H1 (cell line): ENCODE measurements at regions not wholly inside any gene's neighbourhood (a gene's known extent, or its start where the extent isn't known, plus 50 kb on each side); places are given as distances from the start of the nearest gene placed in this dataset.

ENCODE experiments used
- CTCF ChIA-PET: fragments of 300-600 bp; sonication (Branson Sonifier 250); formaldehyde crosslinking; loops from one replicate; lab custom pipeline; 2021; ENCODE audit not compliant: partially characterized antibody; lab: Charles Lee
- POLR2A ChIA-PET: fragments of 300-600 bp; sonication (Branson Sonifier 250); formaldehyde crosslinking; loops from one replicate; lab custom pipeline; 2021; ENCODE audit warnings: inconsistent platforms; ENCODE audit not compliant: partially characterized antibody; lab: Charles Lee
- DNase-seq, 2 experiments: peaks; one replicate each; pipeline versions ENCODE4 v3.0.0 to v3.0.0-alpha.2; 2010 to 2022; ENCODE audit warnings: low spot score in 2 of 2, low read depth in 1 of 2, mixed read lengths in 1 of 2
- FAIRE-seq: peaks from 2 replicates; lab custom pipeline; 2011; peaks lifted over from hg19 to GRCh38; lab: Jason Lieb, UNC
- H2AFZ ChIP-seq: 2 replicates; pipeline ENCODE4 v1.8.1; 2012; ENCODE audit warnings: low read length, inconsistent platforms
- H2AK5ac ChIP-seq: 2 replicates; pipeline ENCODE4 v1.6.1; 2013; ENCODE audit warnings: low read depth, low read length
- H2BK120ac ChIP-seq: replicated peaks from 2 replicates; pipeline ENCODE3; 2013; ENCODE audit warnings: low read depth, low read length, inconsistent platforms
- H2BK12ac ChIP-seq: 2 replicates; pipeline ENCODE4 v1.6.1; 2013; ENCODE audit warnings: low read depth, low read length
- H2BK15ac ChIP-seq: 2 replicates; pipeline ENCODE4 v1.6.1; 2013; ENCODE audit warnings: low read length
- H2BK20ac ChIP-seq: 2 replicates; pipeline ENCODE4 v1.6.1; 2013; ENCODE audit warnings: low read length
- H2BK5ac ChIP-seq: 2 replicates; pipeline ENCODE4 v1.6.1; 2013; ENCODE audit warnings: low read depth, low read length
- H3K14ac ChIP-seq: 2 replicates; pipeline ENCODE4 v1.6.1; 2013; ENCODE audit warnings: inconsistent platforms; ENCODE audit not compliant: insufficient read length
- H3K18ac ChIP-seq: 2 replicates; pipeline ENCODE4 v1.6.1; 2013; ENCODE audit warnings: low read length; ENCODE audit errors: extremely low read depth
- H3K23ac ChIP-seq: 2 replicates; pipeline ENCODE4 v1.6.1; 2013; ENCODE audit warnings: inconsistent platforms; ENCODE audit not compliant: insufficient read length
- H3K23me2 ChIP-seq: 2 replicates; pipeline ENCODE4 v1.6.1; 2013; ENCODE audit warnings: low read depth, low read length
- H3K27ac ChIP-seq: 2 replicates; pipeline ENCODE4 v1.6.1; 2011; ENCODE audit warnings: low read depth, low read length, inconsistent platforms
- H3K27me3 ChIP-seq, 4 experiments: replicated peaks in 1 of 4; 1 replicate in 1 of 4; 2 replicates in 3 of 4; pipeline versions ENCODE4 v1.6.1 to v1.8.1; 2011 to 2013; ENCODE audit warnings: low read length in 3 of 4, mild to moderate bottlenecking in 3 of 4, inconsistent platforms in 2 of 4, mixed read lengths in 2 of 4, moderate library complexity in 1 of 4; ENCODE audit not compliant: control insufficient read depth in 3 of 4, insufficient read depth in 3 of 4; ENCODE audit errors: extremely low read depth in 1 of 4
- H3K36me3 ChIP-seq, 4 experiments: 2 replicates each; pipeline versions ENCODE4 v1.6.1 to v1.8.1; 2011 to 2013; ENCODE audit warnings: mild to moderate bottlenecking in 4 of 4, low read length in 3 of 4, moderate library complexity in 2 of 4, control low read depth in 1 of 4, inconsistent platforms in 1 of 4; ENCODE audit not compliant: insufficient read depth in 4 of 4, control insufficient read depth in 2 of 4
- H3K4ac ChIP-seq: replicated peaks from 2 replicates; pipeline ENCODE3; 2013; ENCODE audit warnings: low read length, low read depth, mixed read lengths, inconsistent platforms; ENCODE audit not compliant: insufficient read length
- H3K4me1 ChIP-seq, 4 experiments: replicated peaks in 1 of 4; 1 replicate in 1 of 4; 2 replicates in 3 of 4; pipeline versions ENCODE4 v1.6.1 to v1.8.1; 2011 to 2013; ENCODE audit warnings: low read length in 3 of 4, inconsistent platforms in 2 of 4, mixed read lengths in 1 of 4; ENCODE audit not compliant: insufficient read depth in 4 of 4, control insufficient read depth in 3 of 4
- H3K4me2 ChIP-seq, 2 experiments: 2 replicates each; pipeline versions ENCODE4 v1.6.1 to v1.8.1; 2011 to 2013; ENCODE audit warnings: low read depth in 2 of 2, low read length in 2 of 2, control low read depth in 1 of 2, inconsistent platforms in 1 of 2, mild to moderate bottlenecking in 1 of 2; ENCODE audit not compliant: insufficient read depth in 1 of 2
- H3K4me3 ChIP-seq, 4 experiments: fragments of 200-600, 300-600 bp in 1 of 4; sonication (generic), shearing (Covaris generic), sonication (Bioruptor Twin) in 1 of 4; 2 replicates each; pipeline versions ENCODE4 v1.5.1 to v1.8.1; 2011 to 2016; ENCODE audit warnings: low read length in 4 of 4, low read depth in 3 of 4, control low read depth in 2 of 4, inconsistent platforms in 2 of 4, mild to moderate bottlenecking in 2 of 4, mixed read lengths in 1 of 4, moderate library complexity in 1 of 4; ENCODE audit not compliant: insufficient read depth in 2 of 4; ENCODE audit errors: extremely low read depth in 1 of 4
- H3K56ac ChIP-seq: replicated peaks from 2 replicates; pipeline ENCODE3; 2013; ENCODE audit warnings: low read depth, mild to moderate bottlenecking, mixed read lengths, low read length, inconsistent platforms; ENCODE audit not compliant: insufficient read length
- H3K79me1 ChIP-seq: 2 replicates; pipeline ENCODE4 v1.6.1; 2013; ENCODE audit warnings: low read depth, low read length, control low read depth
- H3K79me2 ChIP-seq, 2 experiments: 2 replicates each; pipeline versions ENCODE4 v1.6.1 to v1.8.1; 2012 to 2013; ENCODE audit warnings: low read length in 2 of 2, mild to moderate bottlenecking in 2 of 2, inconsistent platforms in 1 of 2; ENCODE audit not compliant: insufficient read depth in 2 of 2, control insufficient read depth in 1 of 2
- H3K9ac ChIP-seq, 4 experiments: replicated peaks in 1 of 4; 1 replicate in 1 of 4; 2 replicates in 3 of 4; pipeline versions ENCODE4 v1.6.1 to v1.8.1; 2011 to 2013; ENCODE audit warnings: low read depth in 3 of 4, low read length in 3 of 4, control low read depth in 2 of 4, mild to moderate bottlenecking in 2 of 4, moderate library complexity in 2 of 4, inconsistent platforms in 1 of 4; ENCODE audit errors: extremely low read depth in 1 of 4
- H3K9me3 ChIP-seq, 2 experiments: 2 replicates each; pipeline versions ENCODE4 v1.6.1 to v1.8.1; 2012 to 2013; ENCODE audit warnings: mild to moderate bottlenecking in 2 of 2, moderate library complexity in 2 of 2, control low read depth in 1 of 2, inconsistent platforms in 1 of 2, low read depth in 1 of 2, low read length in 1 of 2, mixed read lengths in 1 of 2; ENCODE audit not compliant: insufficient read depth in 2 of 2
- H4K20me1 ChIP-seq, 2 experiments: replicated peaks in 1 of 2; 2 replicates each; pipeline versions ENCODE3 to v1.8.1; 2011 to 2013; ENCODE audit warnings: inconsistent platforms in 2 of 2, low read length in 2 of 2, mild to moderate bottlenecking in 1 of 2; ENCODE audit not compliant: insufficient read depth in 2 of 2, control insufficient read depth in 1 of 2
- H4K5ac ChIP-seq: 2 replicates; pipeline ENCODE4 v1.6.1; 2013; ENCODE audit warnings: low read length, low read depth, mixed read lengths, inconsistent platforms; ENCODE audit not compliant: insufficient read length
- H4K8ac ChIP-seq: 2 replicates; pipeline ENCODE4 v1.8.0; 2013; ENCODE audit warnings: mild to moderate bottlenecking, moderate library complexity, low read length, inconsistent platforms; ENCODE audit not compliant: insufficient read depth; ENCODE audit errors: extremely low read depth
- H4K91ac ChIP-seq: replicated peaks from 2 replicates; pipeline ENCODE3; 2013; ENCODE audit warnings: low read length, mixed read lengths, inconsistent platforms; ENCODE audit not compliant: insufficient read length
- KDM4A ChIP-seq: IDR thresholded peaks from one replicate; pipeline ENCODE4 v1.7.1; 2012; ENCODE audit warnings: low read depth, mild to moderate bottlenecking, moderate library complexity, low read length, inconsistent platforms; ENCODE audit not compliant: severe bottlenecking
- RFX5 ChIP-seq: IDR thresholded peaks from 2 replicates; pipeline ENCODE4 v1.6.1; 2011; ENCODE audit warnings: low read depth, low read length, improper control_type of control experiment, borderline replicate concordance
- WGBS, 2 experiments: shearing (Covaris generic) in 1 of 2; methylation state at CpG; one replicate each; pipeline versions ENCODE4 v1.1.6 to v1.1.7; 2013 to 2015; ENCODE audit warnings: low lambda C conversion rate in 2 of 2, mixed read lengths in 2 of 2, inconsistent platforms in 1 of 2, low coverage in 1 of 2, missing lambda C conversion rate in 1 of 2; ENCODE audit not compliant: insufficient replicate concordance in 2 of 2, insufficient coverage in 1 of 2, insufficient read length in 1 of 2; ENCODE audit errors: extremely low coverage in 1 of 2, missing lambda C conversion rate in 1 of 2; 5-methylcytosine and 5-hydroxymethylcytosine counted together

GRCh38 chr9:95643619-95644018, 126.8 kb upstream of the PTCH1 start:
- H2AFZ ChIP-seq, result no peak overlapping the region
- FAIRE-seq, result no peak
- H3K27me3 ChIP-seq, result no peaks in the 10 kb centered on the region
- no peak overlapping the region for H4K5ac ChIP-seq
- H2BK20ac ChIP-seq, result no peak overlapping the region
- H3K4me2 ChIP-seq, result no peak overlapping the region
- H3K23ac ChIP-seq, result no peak overlapping the region
- H3K4me1 ChIP-seq, result peaks cover 3 to 8% (median 7%) of the 10 kb centered on the region in 4 experiments; a peak in 6 of 7 replicates
- no peak overlapping the region for H3K4ac ChIP-seq
- H3K18ac ChIP-seq, result no peak overlapping the region
- no peaks in the 10 kb centered on the region for H4K20me1 ChIP-seq
- H3K56ac ChIP-seq, result no peak overlapping the region
- no peak overlapping the region for H2BK15ac ChIP-seq
- H2BK120ac ChIP-seq, result no peak overlapping the region
- H3K79me2 ChIP-seq, result no peaks in the 10 kb centered on the region
- H2BK12ac ChIP-seq, result no peak overlapping the region
- H3K9ac ChIP-seq, result no peak overlapping the region
- no peak for TF ChIP-seq RFX5
- no peak for TF ChIP-seq KDM4A
- no peak overlapping the region for H4K8ac ChIP-seq
- H3K36me3 ChIP-seq, result no peaks in the 10 kb centered on the region
- no peak for DNase-seq
- WGBS, 2 experiments, result 86% methylated on average over 4 of the region's 4 CpGs; no CpG with 5 or more reads in 1 of the 2 experiments
- no peak overlapping the region for H3K4me3 ChIP-seq
- 0 out of 4 replicates have a peak, but pooled peaks cover 0 to 2% of the 10 kb centered on the region in 2 experiments for H3K9me3 ChIP-seq
- ChIA-PET POLR2A (no interaction called here), CTCF (interaction anchor here (0.7 to 1.7 kb wide), 4 partner anchors 8 to 14 kb away, joined by 3 to 6 read pairs (median 4); no protein-coding TSS in a partner anchor)
- H2BK5ac ChIP-seq, result no peak overlapping the region
- H3K14ac ChIP-seq, result no peak overlapping the region
- no peak overlapping the region for H4K91ac ChIP-seq
- no peak overlapping the region for H2AK5ac ChIP-seq
- H3K23me2 ChIP-seq, result no peaks in the 10 kb centered on the region
- H3K79me1 ChIP-seq, result no peaks in the 10 kb centered on the region
- no peak overlapping the region for H3K27ac ChIP-seq
